ENCODE measurements at regions not wholly inside any gene's neighbourhood (a gene's known extent, or its start where the extent isn't known, plus 50 kb on each side); places are given as distances from the start of the nearest gene placed in this dataset.

GRCh38 chr13:22825186-22825585, 355.6 kb upstream of the SGCG start:
- Histone ChIP-seq H3K9ac (ENCODE audit: low read length) (no peak overlapping the region), H3K9me3 (ENCODE audit: insufficient read depth, low read depth, low read length) (no peaks in the 10 kb centered on the region), H2AFZ (ENCODE audit: insufficient read depth, low read length, poor library complexity) (no peak overlapping the region), H3K23ac (ENCODE audit: low read length) (no peak overlapping the region), H3K27ac (ENCODE audit: low read depth, low read length) (no peak overlapping the region), H2BK12ac (ENCODE audit: low read length) (no peak overlapping the region), H3K4me3 (ENCODE audit: low read depth, low read length) (no peak overlapping the region), H3K14ac (ENCODE audit: low read length) (no peak overlapping the region), H2BK120ac (ENCODE audit: insufficient read depth, low read length, poor library complexity) (no peak overlapping the region), H4K91ac (ENCODE audit: low read depth, low read length) (no peak overlapping the region), H3K18ac (ENCODE audit: low read length) (no peak overlapping the region), H3K4ac (ENCODE audit: low read depth, low read length) (no peak overlapping the region), H4K8ac (ENCODE audit: low read depth, low read length) (no peak overlapping the region), H3K4me2 (ENCODE audit: low read length) (no peak overlapping the region), H3K4me1 (ENCODE audit: control insufficient read depth in 1 of 2, insufficient read depth in 2 of 2, low read length in 2 of 2) (no peaks in the 10 kb centered on the region), H4K12ac (ENCODE audit: low read depth, low read length) (no peak overlapping the region), H3K27me3 (ENCODE audit: insufficient read depth, low read length) (no peaks in the 10 kb centered on the region), H2BK5ac (ENCODE audit: low read depth, low read length, poor library complexity) (no peak overlapping the region), H3K79me2 (ENCODE audit: control insufficient read depth, insufficient read depth, low read length, poor library complexity) (no peaks in the 10 kb centered on the region), H3K79me1 (ENCODE audit: low read length) (no peaks in the 10 kb centered on the region), H2AK5ac (ENCODE audit: low read length) (no peak overlapping the region), H3K36me3 (ENCODE audit: control insufficient read depth in 1 of 2, insufficient read depth in 2 of 2, low read length in 2 of 2) (no peaks in the 10 kb centered on the region)
- DNase-seq = no peak
- no CpG with 5 or more reads among the region's 1 CpG for WGBS (ENCODE audit: extremely low coverage, insufficient coverage, insufficient read length)

GRCh38 chr13:22828081-22828480, 352.7 kb upstream of the SGCG start:
- H3K14ac ChIP-seq (ENCODE audit: low read length) = no peak overlapping the region
- DNase-seq = peak; percentile 38 to 40
- no peaks in the 10 kb centered on the region for H3K9me3 ChIP-seq (ENCODE audit: insufficient read depth, low read depth, low read length)
- no peak overlapping the region for H3K18ac ChIP-seq (ENCODE audit: low read length)
- no peak overlapping the region for H3K4me2 ChIP-seq (ENCODE audit: low read length)
- H3K36me3 ChIP-seq (ENCODE audit: control insufficient read depth in 1 of 2, insufficient read depth in 2 of 2, low read length in 2 of 2) = no peaks in the 10 kb centered on the region
- H2BK5ac ChIP-seq (ENCODE audit: low read depth, low read length, poor library complexity) = no peak overlapping the region
- H2BK120ac ChIP-seq (ENCODE audit: insufficient read depth, low read length, poor library complexity) = no peak overlapping the region
- no peaks in the 10 kb centered on the region for H3K27me3 ChIP-seq (ENCODE audit: insufficient read depth, low read length)
- no peak overlapping the region for H3K4ac ChIP-seq (ENCODE audit: low read depth, low read length)
- H4K91ac ChIP-seq (ENCODE audit: low read depth, low read length) = no peak overlapping the region
- no peak overlapping the region for H2AK5ac ChIP-seq (ENCODE audit: low read length)
- H3K79me1 ChIP-seq (ENCODE audit: low read length) = no peaks in the 10 kb centered on the region
- no peaks in the 10 kb centered on the region for H3K79me2 ChIP-seq (ENCODE audit: control insufficient read depth, insufficient read depth, low read length, poor library complexity)
- H3K27ac ChIP-seq (ENCODE audit: low read depth, low read length) = no peak overlapping the region
- no peak overlapping the region for H4K8ac ChIP-seq (ENCODE audit: low read depth, low read length)
- no peak overlapping the region for H4K12ac ChIP-seq (ENCODE audit: low read depth, low read length)
- no peak overlapping the region for H3K4me3 ChIP-seq (ENCODE audit: low read depth, low read length)
- no peak overlapping the region for H3K9ac ChIP-seq (ENCODE audit: low read length)
- no CpG with 5 or more reads among the region's 2 CpGs for WGBS (ENCODE audit: extremely low coverage, insufficient coverage, insufficient read length)
- H3K23ac ChIP-seq (ENCODE audit: low read length) = no peak overlapping the region
- no peaks in the 10 kb centered on the region for H3K4me1 ChIP-seq (ENCODE audit: control insufficient read depth in 1 of 2, insufficient read depth in 2 of 2, low read length in 2 of 2)
- no peak overlapping the region for H2AFZ ChIP-seq (ENCODE audit: insufficient read depth, low read length, poor library complexity)
- no peak overlapping the region for H2BK12ac ChIP-seq (ENCODE audit: low read length)

- no peak overlapping the region for H3K27ac ChIP-seq (ENCODE audit: low read depth, low read length)
- no peak overlapping the region for H2BK12ac ChIP-seq (ENCODE audit: low read length)
- H3K4me1 ChIP-seq (ENCODE audit: control insufficient read depth in 1 of 2, insufficient read depth in 2 of 2, low read length in 2 of 2) = no peaks in the 10 kb centered on the region
- no peak overlapping the region for H3K4ac ChIP-seq (ENCODE audit: low read depth, low read length)
- no peak overlapping the region for H2AFZ ChIP-seq (ENCODE audit: insufficient read depth, low read length, poor library complexity)
- no peak for DNase-seq
- H2BK120ac ChIP-seq (ENCODE audit: insufficient read depth, low read length, poor library complexity) = no peak overlapping the region
- no peak overlapping the region for H3K18ac ChIP-seq (ENCODE audit: low read length)
- no peaks in the 10 kb centered on the region for H3K27me3 ChIP-seq (ENCODE audit: insufficient read depth, low read length)
- H3K79me1 ChIP-seq (ENCODE audit: low read length) = no peaks in the 10 kb centered on the region
- H3K36me3 ChIP-seq (ENCODE audit: control insufficient read depth in 1 of 2, insufficient read depth in 2 of 2, low read length in 2 of 2) = no peaks in the 10 kb centered on the region
- no peak overlapping the region for H3K4me3 ChIP-seq (ENCODE audit: low read depth, low read length)
- no peak overlapping the region for H2AK5ac ChIP-seq (ENCODE audit: low read length)
- no peak overlapping the region for H3K14ac ChIP-seq (ENCODE audit: low read length)
- no peak overlapping the region for H4K12ac ChIP-seq (ENCODE audit: low read depth, low read length)
- H2BK5ac ChIP-seq (ENCODE audit: low read depth, low read length, poor library complexity) = no peak overlapping the region
- no CpG with 5 or more reads among the region's 2 CpGs for WGBS (ENCODE audit: extremely low coverage, insufficient coverage, insufficient read length)
- H4K91ac ChIP-seq (ENCODE audit: low read depth, low read length) = no peak overlapping the region
- H3K9me3 ChIP-seq (ENCODE audit: insufficient read depth, low read depth, low read length) = no peaks in the 10 kb centered on the region
- no peak overlapping the region for H3K4me2 ChIP-seq (ENCODE audit: low read length)
- no peaks in the 10 kb centered on the region for H3K79me2 ChIP-seq (ENCODE audit: control insufficient read depth, insufficient read depth, low read length, poor library complexity)
- H3K9ac ChIP-seq (ENCODE audit: low read length) = no peak overlapping the region
- no peak overlapping the region for H3K23ac ChIP-seq (ENCODE audit: low read length)
- H4K8ac ChIP-seq (ENCODE audit: low read depth, low read length) = no peak overlapping the region
Measured at GRCh38 chr13:22836475-22836874, 344.3 kb upstream of the SGCG start.

GRCh38 chr13:22837980-22838647, 342.7 kb upstream of the SGCG start:
- H3K27me3 ChIP-seq (ENCODE audit: insufficient read depth, low read length) = no peaks in the 10 kb centered on the region
- WGBS (ENCODE audit: extremely low coverage, insufficient coverage, insufficient read length) = no CpG with 5 or more reads among the region's 45 CpGs
- no peaks in the 10 kb centered on the region for H3K79me1 ChIP-seq (ENCODE audit: low read length)
- no peak overlapping the region for H2AFZ ChIP-seq (ENCODE audit: insufficient read depth, low read length, poor library complexity)
- no peaks in the 10 kb centered on the region for H3K36me3 ChIP-seq (ENCODE audit: control insufficient read depth in 1 of 2, insufficient read depth in 2 of 2, low read length in 2 of 2)
- H3K79me2 ChIP-seq (ENCODE audit: control insufficient read depth, insufficient read depth, low read length, poor library complexity) = no peaks in the 10 kb centered on the region
- H3K14ac ChIP-seq (ENCODE audit: low read length) = no peak overlapping the region
- no peaks in the 10 kb centered on the region for H3K4me1 ChIP-seq (ENCODE audit: control insufficient read depth in 1 of 2, insufficient read depth in 2 of 2, low read length in 2 of 2)
- no peak overlapping the region for H4K91ac ChIP-seq (ENCODE audit: low read depth, low read length)
- no peak overlapping the region for H4K8ac ChIP-seq (ENCODE audit: low read depth, low read length)
- H3K9ac ChIP-seq (ENCODE audit: low read length) = no peak overlapping the region
- no peak overlapping the region for H3K4ac ChIP-seq (ENCODE audit: low read depth, low read length)
- H3K27ac ChIP-seq (ENCODE audit: low read depth, low read length) = no peak overlapping the region
- H3K4me3 ChIP-seq (ENCODE audit: low read depth, low read length) = no peak overlapping the region
- H2BK5ac ChIP-seq (ENCODE audit: low read depth, low read length, poor library complexity) = no peak overlapping the region
- H2BK120ac ChIP-seq (ENCODE audit: insufficient read depth, low read length, poor library complexity) = no peak overlapping the region
- H2BK12ac ChIP-seq (ENCODE audit: low read length) = no peak overlapping the region
- no peak overlapping the region for H2AK5ac ChIP-seq (ENCODE audit: low read length)
- DNase-seq = no peak
- no peak overlapping the region for H3K18ac ChIP-seq (ENCODE audit: low read length)
- H4K12ac ChIP-seq (ENCODE audit: low read depth, low read length) = no peak overlapping the region
- H3K23ac ChIP-seq (ENCODE audit: low read length) = no peak overlapping the region
- no peak overlapping the region for H3K4me2 ChIP-seq (ENCODE audit: low read length)
- no peaks in the 10 kb centered on the region for H3K9me3 ChIP-seq (ENCODE audit: insufficient read depth, low read depth, low read length)
